Transverse colon (tissue), 4 donors: ENCODE measurements at regions not wholly inside any gene's neighbourhood (a gene's known extent, or its start where the extent isn't known, plus 50 kb on each side); places are given as distances from the start of the nearest gene placed in this dataset.

Experiments used
- DNase-seq: peaks from one replicate; pipeline ENCODE4 v3.0.0-alpha.2; 2019
- H3K27ac ChIP-seq, 4 donors: fragments of 200-600 bp; sonication (generic); 2 replicates each; pipeline ENCODE4 v1.5.1; 2016 to 2018; ENCODE audit warnings: inconsistent platforms in 4 of 4
- H3K27me3 ChIP-seq: fragments of 200-600 bp; sonication (generic); 2 replicates; pipeline ENCODE4 v1.5.1; 2017; ENCODE audit warnings: inconsistent platforms
- H3K36me3 ChIP-seq, 4 donors: fragments of 200-600 bp; sonication (generic); 2 replicates each; pipeline ENCODE4 v1.5.1; 2017 to 2019; ENCODE audit warnings: inconsistent platforms in 4 of 4
- H3K4me1 ChIP-seq, 4 donors: fragments of 200-600 bp; sonication (generic); 2 replicates each; pipeline ENCODE4 v1.5.1; 2017 to 2020; ENCODE audit warnings: inconsistent platforms in 4 of 4
- H3K4me3 ChIP-seq, 4 donors: fragments of 200-600 bp; sonication (generic); 1 replicate in 1 of 4; 2 replicates in 3 of 4; pipeline versions ENCODE4 v1.5.1 to v1.6.1; 2017 to 2019; ENCODE audit warnings: inconsistent platforms in 4 of 4
- H3K9me3 ChIP-seq, 2 donors: fragments of 200-600 bp; sonication (generic); 2 replicates each; pipeline ENCODE4 v1.5.1; 2017 to 2019; ENCODE audit warnings: inconsistent platforms in 2 of 2
- CTCF ChIP-seq, 5 experiments: fragments of 200-600 bp in 3 of 5; fragments of 450-650 bp in 2 of 5; sonication (generic) in 3 of 5; IDR thresholded peaks; 1 replicate in 2 of 5; 2 replicates in 3 of 5; pipeline ENCODE4 v1.5.1; 2016 to 2017; ENCODE audit warnings: antibody characterized with exemption in 5 of 5, inconsistent platforms in 3 of 5, mild to moderate bottlenecking in 2 of 5, moderate library complexity in 1 of 5
- EP300 ChIP-seq: sonication (generic); formaldehyde crosslinking; IDR thresholded peaks from one replicate; pipeline ENCODE4 v1.6.1; 2017; ENCODE audit warnings: antibody characterized with exemption, low read depth
- POLR2A ChIP-seq: fragments of 450-650 bp; IDR thresholded peaks from one replicate; pipeline ENCODE4 v1.6.1; 2016; ENCODE audit warnings: antibody characterized with exemption, mild to moderate bottlenecking, moderate library complexity
- POLR2AphosphoS5 ChIP-seq, 3 donors: sonication (generic); formaldehyde crosslinking; IDR thresholded peaks; one replicate each; pipeline ENCODE4 v1.6.1; 2016; ENCODE audit warnings: antibody characterized with exemption in 3 of 3
- WGBS, 2 donors: methylation state at CpG; one replicate each; pipeline ENCODE4 v1.1.5; 2018; ENCODE audit warnings: low coverage in 1 of 2; 5-methylcytosine and 5-hydroxymethylcytosine counted together
- in situ Hi-C, 4 donors: fragments of 200-750 bp; cut with MboI; loops; one replicate each; pipeline versions ENCODE4 v1.15.0 to v1.15.1; 2017; ENCODE audit warnings: low sequenced_read_pairs in 3 of 4, low pct_ligation_motif_present in 1 of 4, low pct_unique_long_range_greater_than_20kb in 1 of 4
- intact Hi-C: fragments of 100-400 bp; cut with DNase I; formaldehyde crosslinking; loops from one replicate; pipeline ENCODE4 v1.15.1; 2023; ENCODE audit warnings: low total_unique reads

- WGBS, 2 donors = 69 to 78% methylated on average over 5 to 15 of the region's 16 CpGs
- in situ Hi-C loops = no loop called here
Observed at GRCh38 chr7:59079-60016, 133.0 kb upstream of the FAM20C start.

GRCh38 chr7:60017-60675 lies 132.2 kb upstream of the FAM20C start:
- peak; percentile 2 for DNase-seq
- peaks cover 0 to 5% (median 0%) of the 10 kb centered on the region in 4 donors for H3K4me1 ChIP-seq
- WGBS, 2 donors = 80 to 90% methylated on average over 2 to 16 of the region's 16 CpGs
- no peaks in the 10 kb centered on the region for H3K9me3 ChIP-seq
- no peaks in the 10 kb centered on the region for H3K27me3 ChIP-seq
- H3K4me3 ChIP-seq = no peak overlapping the region
- no peak overlapping the region for H3K27ac ChIP-seq
- no peaks in the 10 kb centered on the region for H3K36me3 ChIP-seq
- TF ChIP-seq POLR2A (no peak), POLR2AphosphoS5 (IDR thresholded peaks at IDR 0.05) (no peak), EP300 (no peak), CTCF (IDR thresholded peaks at IDR 0.05) (no peak)
- intact Hi-C loops = no loop called here
- in situ Hi-C loops = no loop called here

More at GRCh38 chr7:59079-60016, 133.0 kb upstream of the FAM20C start:
- Histone ChIP-seq H3K9me3 (no peaks in the 10 kb centered on the region), H3K27me3 (no peaks in the 10 kb centered on the region), H3K4me3 (no peak overlapping the region), H3K4me1 (no peaks in the 10 kb centered on the region), H3K36me3 (no peaks in the 10 kb centered on the region), H3K27ac (no peak overlapping the region)
- intact Hi-C loops = no loop called here
- TF ChIP-seq POLR2A (no peak), CTCF (IDR thresholded peaks at IDR 0.05) (no peak)
- DNase-seq = peak; percentile 2

- TF ChIP-seq EP300 (no peak), POLR2A (no peak), CTCF (IDR thresholded peaks at IDR 0.05) (no peak), POLR2AphosphoS5 (IDR thresholded peaks at IDR 0.05) (no peak)
- Histone ChIP-seq H3K36me3 (no peaks in the 10 kb centered on the region), H3K4me3 (no peak overlapping the region), H3K27me3 (no peaks in the 10 kb centered on the region), H3K27ac (no peak overlapping the region), H3K4me1 (peaks cover 0 to 5% (median 0%) of the 10 kb centered on the region in 4 donors), H3K9me3 (no peaks in the 10 kb centered on the region)
- peak; percentile 3 for DNase-seq
- WGBS, 2 donors = 82 to 100% methylated on average over 1 to 9 of the region's 9 CpGs
- in situ Hi-C loops = no loop called here
- intact Hi-C loops = no loop called here
Observed at GRCh38 chr7:60706-61105, 131.7 kb upstream of the FAM20C start.

- intact Hi-C loops = no loop called here
- 65% methylated on average over 9 of the region's 9 CpGs; no CpG with 5 or more reads in 1 of the 2 donors for WGBS, 2 donors
Observed at GRCh38 chr7:61111-61510, 131.3 kb upstream of the FAM20C start.

More at GRCh38 chr7:61111-61510, 131.3 kb upstream of the FAM20C start:
- Histone ChIP-seq H3K4me1 (peaks cover 0 to 5% (median 0%) of the 10 kb centered on the region in 4 donors), H3K36me3 (no peaks in the 10 kb centered on the region), H3K27ac (no peak overlapping the region), H3K4me3 (no peak overlapping the region), H3K27me3 (no peaks in the 10 kb centered on the region), H3K9me3 (no peaks in the 10 kb centered on the region)
- in situ Hi-C loops = no loop called here
- TF ChIP-seq POLR2AphosphoS5 (IDR thresholded peaks at IDR 0.05) = no peak
- peak; percentile 5 for DNase-seq
